RWPE2 (cell line): ENCODE measurements at regions not wholly inside any gene's neighbourhood (a gene's known extent, or its start where the extent isn't known, plus 50 kb on each side); places are given as distances from the start of the nearest gene placed in this dataset.
"Not testable (repeated sequence)": the region's sequence is repeated elsewhere in the genome, so short reads cannot be mapped to it uniquely, and the experiment has no call there.

Experiments used
- ATAC-seq: fragments of 200-7000 bp; cut with Tn5 transposase; 3 replicates; pipeline ENCODE4 v1.9.1; 2021; ENCODE audit warnings: low read depth
- DNase-seq: peaks from one replicate; pipeline ENCODE4 v3.0.0-alpha.2; 2020; ENCODE audit warnings: low spot score
- H3K27ac ChIP-seq: fragments of 450-650 bp; 2 replicates; pipeline ENCODE4 v1.5.1; 2017; ENCODE audit warnings: mild to moderate bottlenecking; ENCODE audit not compliant: poor library complexity, severe bottlenecking
- H3K27me3 ChIP-seq: fragments of 250-450 bp; sonication (Bioruptor Pico); 2 replicates; pipeline ENCODE4 v1.5.1; 2021; ENCODE audit warnings: mild to moderate bottlenecking, moderate library complexity; ENCODE audit not compliant: insufficient read depth, poor library complexity, severe bottlenecking
- H3K36me3 ChIP-seq: fragments of 250-450 bp; sonication (Bioruptor Pico); 2 replicates; pipeline ENCODE4 v1.5.1; 2020; ENCODE audit warnings: low read depth, mild to moderate bottlenecking, moderate library complexity
- H3K4me1 ChIP-seq: fragments of 250-450 bp; sonication (Bioruptor Pico); 2 replicates; pipeline ENCODE4 v1.5.1; 2021; ENCODE audit warnings: mild to moderate bottlenecking, moderate library complexity; ENCODE audit not compliant: insufficient read depth, poor library complexity, severe bottlenecking
- H3K4me3 ChIP-seq: fragments of 250-450 bp; sonication (Bioruptor Pico); 2 replicates; pipeline ENCODE4 v1.5.1; 2021; ENCODE audit warnings: mild to moderate bottlenecking, moderate library complexity; ENCODE audit not compliant: severe bottlenecking
- H3K9me3 ChIP-seq: fragments of 250-450 bp; sonication (Bioruptor Pico); 2 replicates; pipeline ENCODE4 v1.5.1; 2021; ENCODE audit warnings: mild to moderate bottlenecking, moderate library complexity; ENCODE audit not compliant: severe bottlenecking
- CTCF ChIP-seq: fragments of 450-650 bp; IDR thresholded peaks from one replicate; pipeline ENCODE4 v1.5.1; 2017; ENCODE audit warnings: mild to moderate bottlenecking, moderate library complexity; ENCODE audit not compliant: poor library complexity, severe bottlenecking

DNA sequence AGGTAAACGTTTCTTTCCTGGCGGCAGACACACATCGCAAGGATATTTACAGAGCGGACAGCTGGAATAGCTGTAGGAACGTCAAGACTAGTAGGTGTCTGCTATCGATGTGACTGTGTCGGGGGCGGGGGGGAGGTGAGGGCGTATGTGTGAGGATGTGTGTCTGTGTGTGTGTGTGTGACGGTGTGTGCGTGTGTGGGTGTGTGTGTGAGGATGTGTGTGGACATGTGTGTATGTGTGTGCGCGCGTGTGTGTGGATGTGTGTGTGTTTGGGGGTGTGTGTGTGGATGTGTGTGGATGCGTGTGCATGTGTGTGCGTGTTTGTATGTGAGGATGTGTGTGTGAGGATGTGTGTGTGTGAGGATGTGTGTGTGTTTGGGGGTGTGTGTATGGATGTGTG is 55.4 kb downstream of the PNMA6F start:
- DNase-seq, ATAC-seq, H3K36me3 ChIP-seq, H3K27ac ChIP-seq, H3K9me3 ChIP-seq, H3K27me3 ChIP-seq, H3K4me3 ChIP-seq, H3K4me1 ChIP-seq: not testable (repeated sequence)

DNA sequence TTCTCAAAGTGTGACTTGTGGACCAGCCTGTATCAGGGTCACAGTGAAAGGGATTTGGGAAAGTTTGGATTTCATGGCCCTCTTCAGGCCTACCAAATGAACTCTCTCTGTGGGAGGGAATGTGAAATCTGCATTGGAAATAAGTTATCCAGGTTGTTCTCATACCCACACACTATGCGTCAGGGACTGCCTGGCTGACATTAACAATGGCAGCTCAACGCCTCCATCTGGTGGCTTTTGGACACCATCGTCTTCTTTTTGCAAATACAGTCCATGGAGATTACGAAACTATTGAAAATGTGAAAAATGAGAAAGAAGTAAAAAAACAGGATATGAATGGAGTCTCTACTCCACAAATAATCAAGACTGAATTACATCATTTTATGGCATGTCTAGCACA is 61.1 kb downstream of the PNMA6F start:
- H3K4me3 ChIP-seq, H3K27me3 ChIP-seq, DNase-seq, H3K4me1 ChIP-seq, H3K9me3 ChIP-seq, H3K36me3 ChIP-seq, H3K27ac ChIP-seq: not testable (repeated sequence)
- peak; percentile 54; the same call in 2 of the 3 replicates for ATAC-seq

DNA sequence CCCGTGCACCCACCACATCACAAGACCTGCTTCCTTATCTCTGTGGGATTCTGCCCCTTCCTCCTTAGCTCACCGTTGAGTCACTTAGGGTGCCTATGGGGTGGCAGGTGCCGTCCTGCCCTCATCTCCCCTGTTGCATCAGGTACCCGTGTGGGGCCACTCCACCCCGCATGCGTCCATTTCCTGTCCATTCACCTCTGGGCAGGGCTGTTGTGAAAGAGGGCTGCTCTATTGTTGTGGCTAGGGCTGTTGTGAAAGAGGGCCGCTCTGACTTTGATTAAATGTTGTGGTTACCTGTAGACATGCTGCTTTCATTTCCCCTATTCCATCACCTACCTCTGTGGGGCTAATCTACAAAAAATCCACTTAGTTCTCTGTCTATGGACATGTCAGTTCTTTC is 68.3 kb downstream of the PNMA6F start:
- not testable (repeated sequence) for H3K9me3 ChIP-seq, H3K27ac ChIP-seq, H3K4me3 ChIP-seq, H3K4me1 ChIP-seq, H3K27me3 ChIP-seq, H3K36me3 ChIP-seq, DNase-seq
- ATAC-seq = peak; percentile 66

DNA sequence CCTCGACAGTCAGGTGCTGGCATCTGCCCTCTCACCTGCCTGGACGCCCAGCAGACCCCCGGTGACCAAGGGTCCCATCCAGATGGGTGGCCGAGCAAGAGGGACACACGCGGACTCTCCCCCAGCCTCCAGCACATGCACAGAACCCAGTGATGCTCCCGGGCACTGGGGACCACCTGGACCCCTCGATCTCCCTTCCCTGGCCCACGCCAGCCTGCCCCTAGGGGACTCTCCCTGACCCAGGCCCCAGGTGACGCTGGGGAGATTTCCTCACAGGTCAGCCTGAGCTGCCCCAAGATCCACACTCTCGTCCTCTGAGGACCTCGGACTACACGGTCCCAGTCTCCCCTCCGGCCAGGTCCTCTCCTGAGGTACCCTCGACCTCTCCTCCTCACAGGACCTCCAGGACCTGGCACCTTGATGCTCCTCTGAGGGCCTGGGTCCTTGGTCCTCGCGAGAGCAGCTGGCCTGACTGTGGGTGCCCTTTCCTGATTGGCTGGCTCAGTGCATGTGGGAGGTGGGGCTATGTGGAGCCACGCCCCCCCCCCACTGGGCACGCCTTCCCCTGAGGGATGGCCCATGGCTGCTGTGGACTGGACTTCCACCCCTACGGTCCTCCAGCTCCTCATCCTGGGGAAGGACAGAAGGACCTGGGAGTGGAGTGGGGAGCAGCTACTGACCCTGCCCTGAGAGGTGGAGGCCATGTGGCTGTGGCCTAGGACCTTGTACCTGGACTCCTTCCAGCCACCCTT is 69.0 kb downstream of the PNMA6F start:
- H3K4me3 ChIP-seq, DNase-seq, H3K9me3 ChIP-seq, H3K27me3 ChIP-seq, H3K27ac ChIP-seq, H3K4me1 ChIP-seq, H3K36me3 ChIP-seq, ATAC-seq: not testable (repeated sequence)

GRCh38 chrX:153251952-153252351 is 69.6 kb downstream of the PNMA6F start:
- not testable (repeated sequence) for H3K27me3 ChIP-seq, H3K4me3 ChIP-seq, H3K9me3 ChIP-seq, H3K36me3 ChIP-seq, H3K27ac ChIP-seq, DNase-seq, H3K4me1 ChIP-seq, ATAC-seq

DNA sequence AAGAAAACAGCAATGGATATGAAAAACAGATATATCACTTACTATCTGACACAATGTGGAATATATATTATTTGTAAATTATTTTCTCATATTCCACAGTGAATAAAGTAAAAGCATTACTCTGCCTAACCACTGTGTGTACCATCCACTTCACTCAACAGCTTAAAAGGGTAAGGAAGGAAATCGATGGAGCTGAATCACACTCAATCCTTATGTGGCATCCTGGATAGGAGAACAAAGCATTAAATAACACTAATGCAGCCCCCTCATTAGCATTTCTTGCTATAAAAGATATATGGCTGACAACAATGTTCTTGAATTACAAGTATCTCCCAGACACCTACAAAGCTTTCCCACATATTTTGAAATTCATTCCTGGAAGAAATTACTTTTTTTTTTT is 70.8 kb downstream of the PNMA6F start:
- H3K4me1 ChIP-seq, H3K36me3 ChIP-seq, H3K9me3 ChIP-seq, H3K27ac ChIP-seq, H3K4me3 ChIP-seq, ATAC-seq, DNase-seq, H3K27me3 ChIP-seq: not testable (repeated sequence)

DNA sequence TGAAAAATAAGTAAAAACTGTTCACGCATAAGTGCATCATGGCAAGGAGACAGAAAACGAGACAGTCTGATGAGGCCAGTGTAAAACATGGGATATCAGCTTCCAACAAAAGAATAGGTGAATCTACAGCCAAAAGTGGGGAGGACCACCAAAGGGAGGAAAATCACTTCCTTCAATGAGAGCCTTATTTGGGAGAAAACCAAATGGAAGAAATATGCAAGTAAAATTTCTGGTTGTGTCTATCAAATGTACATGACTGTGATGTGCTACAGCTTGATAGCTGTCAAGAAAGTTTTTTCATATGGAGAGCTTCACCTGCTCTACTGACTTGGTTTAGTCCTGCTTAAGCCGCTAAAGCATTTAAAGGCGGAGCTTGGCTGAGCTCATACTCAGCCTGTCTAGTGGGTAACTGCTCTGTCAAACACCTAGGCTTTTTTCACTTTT is 66.2 kb downstream of the MAGEA1 start:
- Histone ChIP-seq H3K4me1 (no peaks in the 10 kb centered on the region), H3K27me3 (no peaks in the 10 kb centered on the region), H3K27ac (no peak overlapping the region), H3K4me3 (no peak overlapping the region), H3K36me3 (no peaks in the 10 kb centered on the region), H3K9me3 (no peaks in the 10 kb centered on the region)
- ATAC-seq (peak; percentile 61; the same call in 2 of the 3 replicates), DNase-seq (no peak)
- no peak for TF ChIP-seq CTCF

DNA sequence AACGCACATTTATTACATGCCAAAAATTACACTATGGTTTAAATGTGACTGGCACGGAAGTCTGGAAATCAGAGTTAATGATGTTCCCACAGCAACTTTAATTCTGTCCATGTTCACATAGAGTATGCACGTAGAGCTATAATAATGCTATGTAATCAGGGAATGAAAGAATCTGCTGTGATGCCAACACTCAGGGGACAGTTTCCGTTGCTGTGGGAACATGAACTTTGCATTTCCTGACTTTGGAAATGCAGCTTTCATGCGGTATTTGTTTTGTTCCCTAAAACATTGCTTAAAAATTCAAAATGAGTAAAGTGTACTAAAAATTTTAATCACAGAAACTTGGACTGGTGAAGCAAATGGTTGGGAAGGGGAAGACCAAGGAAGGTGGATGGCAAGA is 65.7 kb downstream of the MAGEA1 start:
- no peaks in the 10 kb centered on the region for H3K36me3 ChIP-seq
- DNase-seq = no peak
- H3K4me1 ChIP-seq = no peaks in the 10 kb centered on the region
- H3K9me3 ChIP-seq = no peaks in the 10 kb centered on the region
- H3K27me3 ChIP-seq = no peaks in the 10 kb centered on the region
- no peak overlapping the region for H3K27ac ChIP-seq
- no peak for ATAC-seq
- TF ChIP-seq CTCF = no peak
- H3K4me3 ChIP-seq = no peak overlapping the region
